H1 (cell line): ENCODE measurements at regions not wholly inside any gene's neighbourhood (a gene's known extent, or its start where the extent isn't known, plus 50 kb on each side); places are given as distances from the start of the nearest gene placed in this dataset.

Experiments used
- CTCF ChIA-PET: fragments of 300-600 bp; sonication (Branson Sonifier 250); formaldehyde crosslinking; loops from one replicate; lab custom pipeline; 2021; ENCODE audit not compliant: partially characterized antibody; lab: Charles Lee
- POLR2A ChIA-PET: fragments of 300-600 bp; sonication (Branson Sonifier 250); formaldehyde crosslinking; loops from one replicate; lab custom pipeline; 2021; ENCODE audit warnings: inconsistent platforms; ENCODE audit not compliant: partially characterized antibody; lab: Charles Lee
- DNase-seq, 2 experiments: peaks; one replicate each; pipeline versions ENCODE4 v3.0.0 to v3.0.0-alpha.2; 2010 to 2022; ENCODE audit warnings: low spot score in 2 of 2, low read depth in 1 of 2, mixed read lengths in 1 of 2
- FAIRE-seq: peaks from 2 replicates; lab custom pipeline; 2011; peaks lifted over from hg19 to GRCh38; lab: Jason Lieb, UNC
- H2AFZ ChIP-seq: 2 replicates; pipeline ENCODE4 v1.8.1; 2012; ENCODE audit warnings: low read length, inconsistent platforms
- H2AK5ac ChIP-seq: 2 replicates; pipeline ENCODE4 v1.6.1; 2013; ENCODE audit warnings: low read depth, low read length
- H2BK120ac ChIP-seq: replicated peaks from 2 replicates; pipeline ENCODE3; 2013; ENCODE audit warnings: low read depth, low read length, inconsistent platforms
- H2BK12ac ChIP-seq: 2 replicates; pipeline ENCODE4 v1.6.1; 2013; ENCODE audit warnings: low read depth, low read length
- H2BK15ac ChIP-seq: 2 replicates; pipeline ENCODE4 v1.6.1; 2013; ENCODE audit warnings: low read length
- H2BK20ac ChIP-seq: 2 replicates; pipeline ENCODE4 v1.6.1; 2013; ENCODE audit warnings: low read length
- H2BK5ac ChIP-seq: 2 replicates; pipeline ENCODE4 v1.6.1; 2013; ENCODE audit warnings: low read depth, low read length
- H3K14ac ChIP-seq: 2 replicates; pipeline ENCODE4 v1.6.1; 2013; ENCODE audit warnings: inconsistent platforms; ENCODE audit not compliant: insufficient read length
- H3K18ac ChIP-seq: 2 replicates; pipeline ENCODE4 v1.6.1; 2013; ENCODE audit warnings: low read length; ENCODE audit errors: extremely low read depth
- H3K23ac ChIP-seq: 2 replicates; pipeline ENCODE4 v1.6.1; 2013; ENCODE audit warnings: inconsistent platforms; ENCODE audit not compliant: insufficient read length
- H3K23me2 ChIP-seq: 2 replicates; pipeline ENCODE4 v1.6.1; 2013; ENCODE audit warnings: low read depth, low read length
- H3K27ac ChIP-seq: 2 replicates; pipeline ENCODE4 v1.6.1; 2011; ENCODE audit warnings: low read depth, low read length, inconsistent platforms
- H3K27me3 ChIP-seq, 4 experiments: replicated peaks in 1 of 4; 1 replicate in 1 of 4; 2 replicates in 3 of 4; pipeline versions ENCODE4 v1.6.1 to v1.8.1; 2011 to 2013; ENCODE audit warnings: low read length in 3 of 4, mild to moderate bottlenecking in 3 of 4, inconsistent platforms in 2 of 4, mixed read lengths in 2 of 4, moderate library complexity in 1 of 4; ENCODE audit not compliant: control insufficient read depth in 3 of 4, insufficient read depth in 3 of 4; ENCODE audit errors: extremely low read depth in 1 of 4
- H3K36me3 ChIP-seq, 4 experiments: 2 replicates each; pipeline versions ENCODE4 v1.6.1 to v1.8.1; 2011 to 2013; ENCODE audit warnings: mild to moderate bottlenecking in 4 of 4, low read length in 3 of 4, moderate library complexity in 2 of 4, control low read depth in 1 of 4, inconsistent platforms in 1 of 4; ENCODE audit not compliant: insufficient read depth in 4 of 4, control insufficient read depth in 2 of 4
- H3K4ac ChIP-seq: replicated peaks from 2 replicates; pipeline ENCODE3; 2013; ENCODE audit warnings: low read length, low read depth, mixed read lengths, inconsistent platforms; ENCODE audit not compliant: insufficient read length
- H3K4me1 ChIP-seq, 4 experiments: replicated peaks in 1 of 4; 1 replicate in 1 of 4; 2 replicates in 3 of 4; pipeline versions ENCODE4 v1.6.1 to v1.8.1; 2011 to 2013; ENCODE audit warnings: low read length in 3 of 4, inconsistent platforms in 2 of 4, mixed read lengths in 1 of 4; ENCODE audit not compliant: insufficient read depth in 4 of 4, control insufficient read depth in 3 of 4
- H3K4me2 ChIP-seq, 2 experiments: 2 replicates each; pipeline versions ENCODE4 v1.6.1 to v1.8.1; 2011 to 2013; ENCODE audit warnings: low read depth in 2 of 2, low read length in 2 of 2, control low read depth in 1 of 2, inconsistent platforms in 1 of 2, mild to moderate bottlenecking in 1 of 2; ENCODE audit not compliant: insufficient read depth in 1 of 2
- H3K4me3 ChIP-seq, 4 experiments: fragments of 200-600, 300-600 bp in 1 of 4; sonication (generic), shearing (Covaris generic), sonication (Bioruptor Twin) in 1 of 4; 2 replicates each; pipeline versions ENCODE4 v1.5.1 to v1.8.1; 2011 to 2016; ENCODE audit warnings: low read length in 4 of 4, low read depth in 3 of 4, control low read depth in 2 of 4, inconsistent platforms in 2 of 4, mild to moderate bottlenecking in 2 of 4, mixed read lengths in 1 of 4, moderate library complexity in 1 of 4; ENCODE audit not compliant: insufficient read depth in 2 of 4; ENCODE audit errors: extremely low read depth in 1 of 4
- H3K56ac ChIP-seq: replicated peaks from 2 replicates; pipeline ENCODE3; 2013; ENCODE audit warnings: low read depth, mild to moderate bottlenecking, mixed read lengths, low read length, inconsistent platforms; ENCODE audit not compliant: insufficient read length
- H3K79me1 ChIP-seq: 2 replicates; pipeline ENCODE4 v1.6.1; 2013; ENCODE audit warnings: low read depth, low read length, control low read depth
- H3K79me2 ChIP-seq, 2 experiments: 2 replicates each; pipeline versions ENCODE4 v1.6.1 to v1.8.1; 2012 to 2013; ENCODE audit warnings: low read length in 2 of 2, mild to moderate bottlenecking in 2 of 2, inconsistent platforms in 1 of 2; ENCODE audit not compliant: insufficient read depth in 2 of 2, control insufficient read depth in 1 of 2
- H3K9ac ChIP-seq, 4 experiments: replicated peaks in 1 of 4; 1 replicate in 1 of 4; 2 replicates in 3 of 4; pipeline versions ENCODE4 v1.6.1 to v1.8.1; 2011 to 2013; ENCODE audit warnings: low read depth in 3 of 4, low read length in 3 of 4, control low read depth in 2 of 4, mild to moderate bottlenecking in 2 of 4, moderate library complexity in 2 of 4, inconsistent platforms in 1 of 4; ENCODE audit errors: extremely low read depth in 1 of 4
- H3K9me3 ChIP-seq, 2 experiments: 2 replicates each; pipeline versions ENCODE4 v1.6.1 to v1.8.1; 2012 to 2013; ENCODE audit warnings: mild to moderate bottlenecking in 2 of 2, moderate library complexity in 2 of 2, control low read depth in 1 of 2, inconsistent platforms in 1 of 2, low read depth in 1 of 2, low read length in 1 of 2, mixed read lengths in 1 of 2; ENCODE audit not compliant: insufficient read depth in 2 of 2
- H4K20me1 ChIP-seq, 2 experiments: replicated peaks in 1 of 2; 2 replicates each; pipeline versions ENCODE3 to v1.8.1; 2011 to 2013; ENCODE audit warnings: inconsistent platforms in 2 of 2, low read length in 2 of 2, mild to moderate bottlenecking in 1 of 2; ENCODE audit not compliant: insufficient read depth in 2 of 2, control insufficient read depth in 1 of 2
- H4K5ac ChIP-seq: 2 replicates; pipeline ENCODE4 v1.6.1; 2013; ENCODE audit warnings: low read length, low read depth, mixed read lengths, inconsistent platforms; ENCODE audit not compliant: insufficient read length
- H4K8ac ChIP-seq: 2 replicates; pipeline ENCODE4 v1.8.0; 2013; ENCODE audit warnings: mild to moderate bottlenecking, moderate library complexity, low read length, inconsistent platforms; ENCODE audit not compliant: insufficient read depth; ENCODE audit errors: extremely low read depth
- H4K91ac ChIP-seq: replicated peaks from 2 replicates; pipeline ENCODE3; 2013; ENCODE audit warnings: low read length, mixed read lengths, inconsistent platforms; ENCODE audit not compliant: insufficient read length
- CBX5 ChIP-seq: fragments of 300-800, 300-1000 bp; sonication (generic); IDR thresholded peaks from 2 replicates; pipeline ENCODE4 v1.7.1; 2016; ENCODE audit warnings: antibody characterized with exemption, low read length, low read depth
- GABPA ChIP-seq: IDR thresholded peaks from 2 replicates; pipeline ENCODE4 v1.6.1; 2011; ENCODE audit warnings: mild to moderate bottlenecking, low read length, moderate library complexity, borderline replicate concordance; ENCODE audit not compliant: insufficient read depth
- KDM4A ChIP-seq: IDR thresholded peaks from one replicate; pipeline ENCODE4 v1.7.1; 2012; ENCODE audit warnings: low read depth, mild to moderate bottlenecking, moderate library complexity, low read length, inconsistent platforms; ENCODE audit not compliant: severe bottlenecking
- NRF1 ChIP-seq: IDR thresholded peaks from 2 replicates; pipeline ENCODE4 v1.6.1; 2011; ENCODE audit warnings: mild to moderate bottlenecking, low read depth, low read length, improper control_type of control experiment
- POLR2A ChIP-seq, 2 experiments: IDR thresholded peaks; 1 replicate in 1 of 2; 2 replicates in 1 of 2; pipeline ENCODE4 v1.6.1; 2011; ENCODE audit warnings: low read depth in 2 of 2, low read length in 2 of 2, mild to moderate bottlenecking in 2 of 2; ENCODE audit errors: control extremely low read depth in 1 of 2
- SAP30 ChIP-seq: fragments of 300-600 bp; sonication (generic); IDR thresholded peaks from 2 replicates; pipeline ENCODE4 v1.7.1; 2012; ENCODE audit warnings: low read length, moderate library complexity, mild to moderate bottlenecking, inconsistent platforms; ENCODE audit not compliant: insufficient read depth, insufficient replicate concordance
- SP4 ChIP-seq: IDR thresholded peaks from 2 replicates; pipeline ENCODE4 v1.6.1; 2012; ENCODE audit warnings: low read length, inconsistent platforms
- YY1 ChIP-seq: IDR thresholded peaks from 2 replicates; pipeline ENCODE4 v1.6.1; 2011; ENCODE audit warnings: low read depth, mild to moderate bottlenecking, low read length
- ZNF274 ChIP-seq: IDR thresholded peaks from 2 replicates; pipeline ENCODE4 v1.7.0; 2012; ENCODE audit warnings: low read length, borderline replicate concordance; ENCODE audit errors: extremely low read depth
- WGBS, 2 experiments: shearing (Covaris generic) in 1 of 2; methylation state at CpG; one replicate each; pipeline versions ENCODE4 v1.1.6 to v1.1.7; 2013 to 2015; ENCODE audit warnings: low lambda C conversion rate in 2 of 2, mixed read lengths in 2 of 2, inconsistent platforms in 1 of 2, low coverage in 1 of 2, missing lambda C conversion rate in 1 of 2; ENCODE audit not compliant: insufficient replicate concordance in 2 of 2, insufficient coverage in 1 of 2, insufficient read length in 1 of 2; ENCODE audit errors: extremely low coverage in 1 of 2, missing lambda C conversion rate in 1 of 2; 5-methylcytosine and 5-hydroxymethylcytosine counted together

DNA sequence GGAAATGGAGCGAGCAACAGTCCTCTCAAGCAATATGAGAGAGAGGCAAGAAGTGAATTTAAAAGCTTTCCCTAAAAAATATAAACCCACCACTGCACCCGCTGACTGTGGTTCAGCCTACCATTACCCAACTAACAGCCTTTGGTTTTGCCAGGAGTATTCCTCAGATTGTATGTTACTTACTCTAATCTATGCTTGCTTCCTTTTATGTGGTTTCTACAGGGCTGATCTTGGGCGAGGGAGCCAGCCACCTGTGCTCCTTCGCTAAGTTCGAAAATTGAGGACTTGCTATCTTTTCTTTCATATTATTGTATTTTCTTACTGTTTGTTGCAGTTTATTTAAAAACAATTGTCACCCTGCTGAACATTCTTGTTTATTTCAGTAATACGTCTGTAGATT is 101.1 kb downstream of the DDX53 start:
- no peak overlapping the region for H2AFZ ChIP-seq
- H3K27me3 ChIP-seq: no peaks in the 10 kb centered on the region
- H3K9ac ChIP-seq: no peak overlapping the region
- no peak overlapping the region for H2BK120ac ChIP-seq
- H4K5ac ChIP-seq: no peak overlapping the region
- H3K18ac ChIP-seq: no peak overlapping the region
- no peak overlapping the region for H3K14ac ChIP-seq
- no peak overlapping the region for H3K4me2 ChIP-seq
- no peak overlapping the region for H3K23ac ChIP-seq
- no peak overlapping the region for H3K4ac ChIP-seq
- H3K56ac ChIP-seq: no peak overlapping the region
- no peak overlapping the region for H4K91ac ChIP-seq
- WGBS, 2 experiments: 91% methylated on average over 6 of the region's 6 CpGs; no CpG with 5 or more reads in 1 of the 2 experiments
- H3K4me1 ChIP-seq: no peaks in the 10 kb centered on the region
- no peaks in the 10 kb centered on the region for H3K36me3 ChIP-seq
- H2BK15ac ChIP-seq: no peak overlapping the region
- H4K20me1 ChIP-seq: no peaks in the 10 kb centered on the region
- no peaks in the 10 kb centered on the region for H3K79me1 ChIP-seq
- no peak overlapping the region for H4K8ac ChIP-seq
- H2BK5ac ChIP-seq: no peak overlapping the region
- no peak overlapping the region for H2BK12ac ChIP-seq
- ChIA-PET CTCF (no interaction called here), POLR2A (no interaction called here)
- no peak overlapping the region for H3K27ac ChIP-seq
- H3K23me2 ChIP-seq: no peaks in the 10 kb centered on the region
- no peaks in the 10 kb centered on the region for H3K9me3 ChIP-seq
- no peak for DNase-seq
- no peaks in the 10 kb centered on the region for H3K79me2 ChIP-seq
- H3K4me3 ChIP-seq: no peak overlapping the region
- H2AK5ac ChIP-seq: no peak overlapping the region
- H2BK20ac ChIP-seq: no peak overlapping the region
- TF ChIP-seq SP4: no peak
- no peak for TF ChIP-seq NRF1
- no peak for TF ChIP-seq CBX5
- TF ChIP-seq SAP30: no peak
- no peak for TF ChIP-seq ZNF274
- no peak for TF ChIP-seq POLR2A (IDR thresholded peaks at IDR 0.05; ENCODE audit: control extremely low read depth in 1 of 2, low read depth in 2 of 2, low read length in 2 of 2)
- no peak for TF ChIP-seq GABPA
- no peak for TF ChIP-seq YY1
- TF ChIP-seq KDM4A: no peak
- TF ChIP-seq, all 59 proteins: peak for 0
- no peak for FAIRE-seq
